GM19372 (cell line): ENCODE measurements at regions not wholly inside any gene's neighbourhood (a gene's known extent, or its start where the extent isn't known, plus 50 kb on each side); places are given as distances from the start of the nearest gene placed in this dataset.

Experiments used
- ATAC-seq: cut with Tn5 transposase; IDR thresholded peaks from one replicate; pipeline ENCODE4 v1.9.1; 2021; ENCODE audit warnings: mild to moderate bottlenecking, low read depth, moderate library complexity; ENCODE audit not compliant: unreplicated experiment

DNA sequence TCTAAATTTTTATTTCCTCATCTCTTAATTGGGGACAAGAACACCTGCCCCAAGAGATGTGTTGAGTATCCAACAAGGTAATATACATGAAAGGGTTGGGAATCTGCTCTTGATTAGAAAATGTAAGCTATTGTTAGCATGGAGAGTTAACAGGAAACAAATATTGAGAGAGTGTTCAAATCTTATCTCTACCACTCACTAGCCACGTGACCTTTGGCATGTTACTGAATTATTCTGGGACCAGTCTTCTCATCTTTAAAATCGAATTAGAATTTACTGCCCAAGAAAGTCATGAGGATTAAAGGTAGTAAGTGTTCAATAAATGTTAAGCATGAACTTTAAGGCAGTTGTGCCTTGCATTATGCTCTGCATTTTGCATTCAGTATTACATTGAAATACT lies 184.7 kb downstream of the MID1IP1 start:
- ATAC-seq = no peak

GRCh38 chrX:38986586-38986985 lies 185.3 kb downstream of the MID1IP1 start:
- no peak for ATAC-seq

- no peak for ATAC-seq
Measured at GRCh38 chrX:38987198-38987651, 186.0 kb downstream of the MID1IP1 start.

DNA sequence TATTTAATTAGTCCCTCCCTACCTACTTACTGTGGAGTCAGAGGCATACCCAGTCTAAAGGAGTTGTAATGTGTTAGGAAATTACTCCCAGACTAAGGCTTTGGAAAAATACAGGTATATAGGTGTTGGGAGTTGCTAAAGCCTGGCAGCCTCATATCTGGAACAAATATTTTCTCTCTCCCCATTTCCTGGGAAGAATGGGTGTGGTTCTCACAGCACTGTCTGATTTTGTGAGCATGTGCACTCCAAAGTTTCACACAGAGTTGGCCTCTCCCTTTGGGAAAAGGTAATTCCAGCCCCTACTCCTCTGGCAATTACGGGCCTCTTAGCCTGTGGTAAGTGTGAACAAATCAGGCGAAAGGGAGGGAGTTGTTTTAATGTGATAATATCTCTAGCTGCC lies 187.0 kb downstream of the MID1IP1 start:
- ATAC-seq = no peak

GRCh38 chrX:38989076-38989475 lies 187.8 kb downstream of the MID1IP1 start:
- no peak for ATAC-seq

GRCh38 chrX:38991656-38992440 lies 190.6 kb downstream of the MID1IP1 start:
- ATAC-seq = no peak

- ATAC-seq = no peak
Measured at GRCh38 chrX:38992441-38993096, 191.3 kb downstream of the MID1IP1 start.

DNA sequence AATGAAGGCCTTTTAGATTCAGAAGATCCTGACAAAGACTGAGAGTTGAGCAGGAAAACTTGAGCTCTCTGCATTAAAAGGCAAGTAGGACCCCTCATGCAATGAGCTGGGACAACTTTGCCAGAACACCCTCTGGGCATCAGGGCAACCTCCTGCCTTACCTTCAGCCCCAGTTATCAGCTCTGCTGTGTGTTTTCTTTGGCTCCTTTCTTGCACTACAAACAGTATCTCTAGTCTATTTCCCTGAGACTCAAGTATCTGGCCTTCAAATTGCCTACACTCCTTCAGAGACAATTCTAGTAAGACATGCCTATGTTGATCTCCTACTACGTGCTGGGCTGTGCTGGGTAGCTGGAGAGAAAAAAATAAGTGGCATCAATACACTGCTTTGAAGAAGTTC lies 192.2 kb downstream of the MID1IP1 start:
- ATAC-seq = no peak

DNA sequence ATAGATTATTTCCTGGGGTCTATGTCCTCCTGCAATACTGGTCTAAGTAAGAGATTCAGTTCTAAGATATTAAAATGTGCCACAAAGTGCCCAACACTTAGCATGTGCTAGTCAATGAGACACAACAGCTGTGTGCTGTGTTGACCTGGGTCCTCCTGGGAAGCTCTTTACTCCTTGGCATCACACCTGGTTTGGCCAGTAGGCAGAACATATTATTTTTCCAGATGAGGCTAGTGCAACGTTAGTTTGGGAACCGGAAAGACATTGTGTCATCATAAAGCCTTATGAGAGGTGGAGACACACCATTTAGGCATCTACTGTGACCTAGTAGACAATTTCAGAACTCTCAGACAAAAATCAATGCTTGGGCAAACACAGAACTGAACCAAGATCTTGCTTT lies 197.8 kb downstream of the MID1IP1 start:
- no peak for ATAC-seq

- ATAC-seq = no peak
Measured at GRCh38 chrX:38999967-39000745, 198.9 kb downstream of the MID1IP1 start.

DNA sequence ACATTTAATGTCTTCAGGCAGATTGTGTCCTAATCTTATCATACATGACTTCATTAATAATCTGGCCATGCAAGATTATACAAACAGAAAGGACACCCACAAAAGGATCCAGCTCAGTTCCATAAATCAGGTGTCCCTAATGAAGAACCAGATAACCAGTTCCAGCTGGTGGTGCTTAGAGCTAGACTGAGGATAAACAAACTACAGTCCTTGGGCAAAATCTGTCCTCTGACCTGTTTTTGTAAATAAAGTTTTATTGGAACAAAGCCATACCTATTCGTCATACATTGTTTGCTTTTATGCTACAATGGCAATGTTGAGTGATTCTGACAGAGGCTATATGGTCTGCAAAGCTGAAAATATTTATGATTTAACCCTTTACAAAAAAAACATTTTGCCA lies 199.5 kb downstream of the MID1IP1 start:
- ATAC-seq = no peak

DNA sequence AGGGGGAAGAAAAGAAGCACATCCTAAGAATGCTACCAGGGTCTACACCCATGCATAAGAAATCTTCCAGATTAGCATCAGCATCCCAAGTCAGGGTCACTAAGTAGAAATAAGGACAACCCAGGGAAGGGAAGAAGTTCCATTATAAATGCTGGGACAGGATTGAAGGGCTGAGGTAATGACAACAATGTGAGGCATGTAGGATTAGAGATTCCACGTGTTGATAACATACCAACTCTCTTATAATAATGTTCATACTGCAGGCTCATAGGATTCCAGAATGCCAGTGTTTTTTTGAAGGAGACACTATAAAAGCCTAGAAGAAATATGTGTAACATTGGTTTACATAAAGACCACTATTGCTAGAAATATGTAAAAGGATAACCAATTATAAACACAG lies 201.2 kb downstream of the MID1IP1 start:
- no peak for ATAC-seq

DNA sequence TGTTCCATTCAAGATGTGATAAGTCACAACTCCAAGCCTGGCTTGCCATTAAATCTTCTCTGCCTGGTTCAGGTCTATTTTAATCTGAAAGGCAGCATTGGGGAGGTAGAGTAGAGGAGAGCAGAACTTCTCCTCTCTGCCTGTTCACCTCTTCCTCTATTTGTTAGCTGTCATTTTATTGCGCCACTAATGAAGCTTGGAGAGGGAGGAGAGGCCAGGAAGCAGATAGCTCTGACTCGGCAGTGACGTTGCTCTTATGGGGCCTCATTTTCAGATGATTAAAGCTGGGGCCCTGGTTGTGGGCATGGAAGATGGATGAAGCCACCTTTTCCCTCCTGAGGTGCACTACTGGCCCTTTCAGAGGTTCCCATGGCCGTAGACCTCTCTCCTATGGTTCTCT lies 207.3 kb downstream of the MID1IP1 start:
- ATAC-seq = no peak

DNA sequence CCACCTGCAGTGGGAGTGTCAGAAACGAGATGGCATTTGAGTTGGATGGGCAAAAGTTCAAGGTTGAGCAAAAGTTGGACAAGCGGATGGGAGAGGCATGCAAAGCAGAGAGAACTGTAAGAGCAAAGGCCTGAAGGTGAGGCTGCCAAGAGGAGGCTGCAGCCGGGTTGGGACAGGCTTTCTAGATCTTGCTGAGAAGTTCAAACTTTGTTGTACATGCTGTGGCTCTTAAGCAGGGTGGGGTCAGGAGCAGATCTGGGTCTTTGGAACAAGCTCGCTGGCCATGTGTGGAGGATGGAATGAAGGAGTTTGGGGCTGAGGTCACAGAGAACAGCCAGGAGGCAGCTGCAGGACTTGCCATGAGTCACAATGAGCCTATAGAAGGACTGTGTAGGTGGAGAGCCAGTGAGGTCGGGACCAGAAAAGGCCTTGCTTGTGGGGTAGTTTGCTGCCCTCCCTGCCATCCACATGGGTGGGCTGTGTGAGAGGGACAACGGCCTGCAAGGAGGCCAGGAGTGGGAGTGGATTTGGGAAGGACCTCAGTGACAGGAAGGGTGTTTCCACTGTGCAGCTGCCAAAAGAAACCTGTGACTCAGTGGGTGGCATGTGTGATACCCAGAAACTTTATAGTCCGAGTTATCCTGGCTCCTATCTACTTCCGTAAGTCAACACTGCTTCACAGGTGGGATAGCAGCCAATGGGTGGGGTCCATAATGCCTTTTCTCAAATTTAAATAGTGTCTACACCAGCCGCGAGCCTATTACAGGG lies 210.4 kb downstream of the MID1IP1 start:
- ATAC-seq = no peak

- no peak for ATAC-seq
Measured at GRCh38 chrX:39012621-39013111, 211.4 kb downstream of the MID1IP1 start.

- ATAC-seq = no peak
Measured at GRCh38 chrX:39016556-39016955, 215.3 kb downstream of the MID1IP1 start.

- ATAC-seq = no peak
Measured at GRCh38 chrX:39017077-39017476, 215.8 kb downstream of the MID1IP1 start.

DNA sequence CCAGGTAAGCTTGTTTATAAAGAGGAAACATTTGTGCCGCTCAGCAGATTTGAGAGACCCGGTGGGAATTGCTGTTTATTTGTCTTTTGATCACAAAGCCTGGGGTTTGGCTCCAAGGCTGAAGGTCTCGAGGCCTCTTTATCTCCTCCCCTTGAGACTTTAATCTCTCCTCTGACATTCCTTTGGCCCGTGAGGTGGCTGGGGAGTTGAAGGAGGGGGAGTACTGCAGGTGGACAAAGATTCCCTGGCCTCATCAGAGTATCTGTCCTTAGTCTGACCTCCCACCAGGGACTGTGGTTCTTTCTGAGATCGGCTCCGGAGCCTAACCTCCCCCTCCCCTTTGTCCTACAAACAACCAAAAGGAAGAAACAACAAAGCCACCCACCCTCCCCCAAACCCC lies 216.5 kb downstream of the MID1IP1 start:
- ATAC-seq = no peak

DNA sequence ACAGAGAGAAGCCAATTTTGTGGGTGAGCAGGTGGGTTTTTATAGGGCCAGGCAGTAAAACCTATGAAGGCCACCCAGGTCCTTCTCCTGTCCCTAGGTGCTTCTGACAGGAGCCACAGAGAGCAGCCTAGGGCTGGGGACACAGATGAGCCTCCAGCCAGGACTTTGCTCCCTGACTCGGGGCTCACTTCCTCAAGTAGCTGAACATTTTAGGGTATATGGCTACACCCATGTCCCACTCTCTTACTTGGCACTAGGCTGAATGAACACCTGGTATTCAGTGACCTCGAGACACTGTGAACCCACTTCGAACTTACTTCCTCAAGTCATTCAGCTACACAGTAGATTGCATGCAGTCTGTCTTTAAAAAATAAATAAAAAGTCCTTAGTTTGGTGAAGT lies 217.3 kb downstream of the MID1IP1 start:
- no peak for ATAC-seq

DNA sequence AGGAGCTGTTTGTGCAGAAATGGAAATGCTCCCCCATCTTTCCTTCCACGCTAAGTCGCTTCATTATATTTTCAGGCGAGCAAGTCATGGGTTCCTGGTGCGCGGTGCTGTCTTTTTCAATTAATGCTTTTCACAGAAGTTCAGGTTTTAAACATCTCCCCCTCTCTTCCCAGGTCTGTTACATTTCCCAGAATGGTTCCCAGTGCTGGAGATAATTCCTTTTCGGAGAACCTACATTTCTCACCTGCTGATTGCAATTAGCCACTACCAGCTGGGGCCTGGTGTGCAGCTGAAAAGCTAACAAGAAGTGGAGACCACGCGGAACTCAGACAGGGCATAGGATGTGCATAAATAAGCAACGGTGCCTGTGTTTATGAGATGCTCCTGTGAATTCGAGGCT lies 217.8 kb downstream of the MID1IP1 start:
- no peak for ATAC-seq
